Activated naive CD8-positive, alpha-beta T cell (primary cell): ENCODE measurements at regions not wholly inside any gene's neighbourhood (a gene's known extent, or its start where the extent isn't known, plus 50 kb on each side); places are given as distances from the start of the nearest gene placed in this dataset.

ENCODE experiments used
- H3K27ac Mint-ChIP-seq: one replicate; pipeline ENCODE4 v1.8.0; 2021; ENCODE audit warnings: mixed read lengths
- H3K27me3 Mint-ChIP-seq: one replicate; pipeline ENCODE4 v1.8.0; 2021; ENCODE audit warnings: mixed read lengths
- H3K36me3 Mint-ChIP-seq: one replicate; pipeline ENCODE4 v1.8.0; 2021; ENCODE audit warnings: mixed read lengths
- H3K4me1 Mint-ChIP-seq: one replicate; pipeline ENCODE4 v1.8.0; 2021; ENCODE audit warnings: low read depth, mixed read lengths
- H3K4me3 Mint-ChIP-seq: one replicate; pipeline ENCODE4 v1.8.0; 2021; ENCODE audit warnings: mild to moderate bottlenecking, mixed read lengths
- H3K9me3 Mint-ChIP-seq: one replicate; pipeline ENCODE4 v1.8.0; 2021; ENCODE audit warnings: low read depth, mixed read lengths

GRCh38 chr1:228865627-228866330 lies 130.5 kb downstream of the RHOU start:
- no peaks in the 10 kb centered on the region for H3K36me3 Mint-ChIP-seq
- no peaks in the 10 kb centered on the region for H3K27me3 Mint-ChIP-seq
- no peaks in the 10 kb centered on the region for H3K9me3 Mint-ChIP-seq
- peaks cover 26% of the 10 kb centered on the region for H3K4me1 Mint-ChIP-seq
- H3K27ac Mint-ChIP-seq = no peak overlapping the region
- H3K4me3 Mint-ChIP-seq = no peak overlapping the region

- Mint-ChIP-seq H3K27ac (no peak overlapping the region), H3K27me3 (no peaks in the 10 kb centered on the region), H3K36me3 (no peaks in the 10 kb centered on the region), H3K4me3 (no peak overlapping the region), H3K4me1 (peaks cover 24% of the 10 kb centered on the region), H3K9me3 (no peaks in the 10 kb centered on the region)
These were observed 131.2 kb downstream of the RHOU start for GRCh38 chr1:228866468-228866867.

- Mint-ChIP-seq H3K36me3 (no peaks in the 10 kb centered on the region), H3K27ac (no peak overlapping the region), H3K9me3 (no peaks in the 10 kb centered on the region), H3K27me3 (no peaks in the 10 kb centered on the region), H3K4me1 (peaks cover 22% of the 10 kb centered on the region), H3K4me3 (no peak overlapping the region)
These were observed 132.1 kb downstream of the RHOU start for GRCh38 chr1:228867108-228867950.

GRCh38 chr1:228867951-228868730 lies 132.9 kb downstream of the RHOU start:
- Mint-ChIP-seq H3K27ac (no peak overlapping the region), H3K4me1 (peaks cover 20% of the 10 kb centered on the region), H3K9me3 (no peaks in the 10 kb centered on the region), H3K4me3 (no peak overlapping the region), H3K36me3 (no peaks in the 10 kb centered on the region), H3K27me3 (no peaks in the 10 kb centered on the region)

- no peaks in the 10 kb centered on the region for H3K36me3 Mint-ChIP-seq
- no peaks in the 10 kb centered on the region for H3K27me3 Mint-ChIP-seq
- peaks cover 14% of the 10 kb centered on the region for H3K4me1 Mint-ChIP-seq
- no peak overlapping the region for H3K27ac Mint-ChIP-seq
- H3K9me3 Mint-ChIP-seq = no peaks in the 10 kb centered on the region
- H3K4me3 Mint-ChIP-seq = no peak overlapping the region
These were observed 133.4 kb downstream of the RHOU start for GRCh38 chr1:228868731-228869024.

GRCh38 chr1:228869312-228869824 lies 134.1 kb downstream of the RHOU start:
- no peaks in the 10 kb centered on the region for H3K27me3 Mint-ChIP-seq
- H3K9me3 Mint-ChIP-seq = no peaks in the 10 kb centered on the region
- no peaks in the 10 kb centered on the region for H3K36me3 Mint-ChIP-seq
- H3K4me3 Mint-ChIP-seq = no peak overlapping the region
- peaks cover 7% of the 10 kb centered on the region for H3K4me1 Mint-ChIP-seq
- H3K27ac Mint-ChIP-seq = no peak overlapping the region

GRCh38 chr1:228870041-228870713 lies 134.9 kb downstream of the RHOU start:
- no peaks in the 10 kb centered on the region for H3K9me3 Mint-ChIP-seq
- no peaks in the 10 kb centered on the region for H3K27me3 Mint-ChIP-seq
- no peak overlapping the region for H3K27ac Mint-ChIP-seq
- no peaks in the 10 kb centered on the region for H3K36me3 Mint-ChIP-seq
- H3K4me1 Mint-ChIP-seq = peaks cover 3% of the 10 kb centered on the region
- no peak overlapping the region for H3K4me3 Mint-ChIP-seq

DNA sequence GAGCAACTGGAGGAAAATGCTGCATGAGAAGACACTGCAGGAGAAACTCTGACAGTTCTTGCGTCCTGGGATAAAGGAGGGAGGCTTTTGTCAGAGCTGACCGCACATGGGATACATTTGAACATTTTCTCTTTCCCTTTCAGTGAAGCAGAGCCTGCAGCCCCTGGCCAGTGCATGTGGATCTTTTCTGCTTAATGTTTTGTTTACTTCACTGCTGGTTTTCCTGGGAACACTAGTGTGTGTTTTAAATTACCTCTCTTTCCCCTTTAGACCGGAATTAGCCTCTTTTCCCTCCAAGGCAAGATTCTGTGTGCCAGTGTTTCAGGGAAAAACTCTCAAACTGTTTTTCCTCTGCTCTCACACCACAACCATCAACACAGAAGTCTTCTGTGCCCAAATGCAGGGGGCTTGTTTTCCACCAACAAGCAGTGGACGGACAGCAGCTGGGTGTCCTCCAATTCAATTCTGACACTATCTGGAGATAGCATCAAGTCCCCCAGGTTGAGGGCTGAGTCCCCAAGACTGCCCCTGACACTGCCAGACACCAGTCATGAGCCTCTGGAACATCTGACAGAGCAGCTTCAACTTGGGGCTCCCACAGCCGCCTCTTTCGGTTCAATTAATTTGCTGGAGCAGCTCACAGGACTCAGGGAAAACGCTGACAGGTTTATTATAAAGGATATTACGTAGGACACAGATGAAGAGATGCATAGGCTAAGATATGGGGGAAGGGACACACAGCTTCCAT lies 136.2 kb downstream of the RHOU start:
- Mint-ChIP-seq H3K4me1 (peaks cover 3% of the 10 kb centered on the region), H3K27ac (no peak overlapping the region), H3K36me3 (no peaks in the 10 kb centered on the region), H3K4me3 (no peak overlapping the region), H3K9me3 (no peaks in the 10 kb centered on the region), H3K27me3 (no peaks in the 10 kb centered on the region)

GRCh38 chr1:228872080-228872479 lies 136.8 kb downstream of the RHOU start:
- no peak overlapping the region for H3K4me3 Mint-ChIP-seq
- no peak overlapping the region for H3K27ac Mint-ChIP-seq
- no peaks in the 10 kb centered on the region for H3K36me3 Mint-ChIP-seq
- no peaks in the 10 kb centered on the region for H3K9me3 Mint-ChIP-seq
- peaks cover 3% of the 10 kb centered on the region for H3K4me1 Mint-ChIP-seq
- H3K27me3 Mint-ChIP-seq = no peaks in the 10 kb centered on the region

GRCh38 chr1:228873709-228874108 lies 138.4 kb downstream of the RHOU start:
- Mint-ChIP-seq H3K9me3 (no peaks in the 10 kb centered on the region), H3K4me1 (no peaks in the 10 kb centered on the region), H3K4me3 (no peak overlapping the region)

DNA sequence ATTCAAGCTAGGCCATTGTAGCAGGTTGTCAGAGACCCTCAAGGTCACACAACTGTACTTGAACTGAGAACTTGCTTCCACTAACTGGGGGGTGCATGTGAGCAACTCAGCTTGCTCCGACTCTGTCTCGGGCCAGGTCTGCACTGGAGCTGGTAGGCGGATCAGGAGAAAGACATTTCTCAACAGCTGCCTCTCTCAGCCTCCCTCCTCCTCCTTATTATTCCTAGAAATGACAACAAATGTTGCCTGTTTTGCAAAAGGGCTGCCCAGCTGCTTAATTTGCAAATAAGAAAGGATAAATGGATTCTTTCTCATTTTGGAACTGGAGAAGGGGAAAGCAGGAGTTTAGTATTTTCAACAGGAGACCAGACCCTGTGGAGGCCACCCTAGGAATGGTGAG lies 140.5 kb downstream of the RHOU start:
- no peaks in the 10 kb centered on the region for H3K9me3 Mint-ChIP-seq
- no peaks in the 10 kb centered on the region for H3K4me1 Mint-ChIP-seq
- H3K27ac Mint-ChIP-seq = no peak overlapping the region
- H3K36me3 Mint-ChIP-seq = no peaks in the 10 kb centered on the region
- no peaks in the 10 kb centered on the region for H3K27me3 Mint-ChIP-seq
- no peak overlapping the region for H3K4me3 Mint-ChIP-seq

More at GRCh38 chr1:228873709-228874108, 138.4 kb downstream of the RHOU start:
- H3K27me3 Mint-ChIP-seq = no peaks in the 10 kb centered on the region
- no peaks in the 10 kb centered on the region for H3K36me3 Mint-ChIP-seq
- no peak overlapping the region for H3K27ac Mint-ChIP-seq

GRCh38 chr1:228876187-228876586 lies 140.9 kb downstream of the RHOU start:
- H3K27ac Mint-ChIP-seq = no peak overlapping the region
- H3K4me3 Mint-ChIP-seq = no peak overlapping the region
- no peaks in the 10 kb centered on the region for H3K9me3 Mint-ChIP-seq
- H3K27me3 Mint-ChIP-seq = no peaks in the 10 kb centered on the region
- H3K4me1 Mint-ChIP-seq = no peaks in the 10 kb centered on the region
- H3K36me3 Mint-ChIP-seq = no peaks in the 10 kb centered on the region

- Mint-ChIP-seq H3K4me3 (no peak overlapping the region), H3K27me3 (no peaks in the 10 kb centered on the region), H3K9me3 (peaks cover 3% of the 10 kb centered on the region), H3K36me3 (peaks cover 2% of the 10 kb centered on the region), H3K27ac (no peak overlapping the region), H3K4me1 (no peaks in the 10 kb centered on the region)
These were observed 143.9 kb downstream of the RHOU start for GRCh38 chr1:228879164-228879563.
